ENCODE measurements at regions not wholly inside any gene's neighbourhood (a gene's known extent, or its start where the extent isn't known, plus 50 kb on each side); places are given as distances from the start of the nearest gene placed in this dataset.

DNA sequence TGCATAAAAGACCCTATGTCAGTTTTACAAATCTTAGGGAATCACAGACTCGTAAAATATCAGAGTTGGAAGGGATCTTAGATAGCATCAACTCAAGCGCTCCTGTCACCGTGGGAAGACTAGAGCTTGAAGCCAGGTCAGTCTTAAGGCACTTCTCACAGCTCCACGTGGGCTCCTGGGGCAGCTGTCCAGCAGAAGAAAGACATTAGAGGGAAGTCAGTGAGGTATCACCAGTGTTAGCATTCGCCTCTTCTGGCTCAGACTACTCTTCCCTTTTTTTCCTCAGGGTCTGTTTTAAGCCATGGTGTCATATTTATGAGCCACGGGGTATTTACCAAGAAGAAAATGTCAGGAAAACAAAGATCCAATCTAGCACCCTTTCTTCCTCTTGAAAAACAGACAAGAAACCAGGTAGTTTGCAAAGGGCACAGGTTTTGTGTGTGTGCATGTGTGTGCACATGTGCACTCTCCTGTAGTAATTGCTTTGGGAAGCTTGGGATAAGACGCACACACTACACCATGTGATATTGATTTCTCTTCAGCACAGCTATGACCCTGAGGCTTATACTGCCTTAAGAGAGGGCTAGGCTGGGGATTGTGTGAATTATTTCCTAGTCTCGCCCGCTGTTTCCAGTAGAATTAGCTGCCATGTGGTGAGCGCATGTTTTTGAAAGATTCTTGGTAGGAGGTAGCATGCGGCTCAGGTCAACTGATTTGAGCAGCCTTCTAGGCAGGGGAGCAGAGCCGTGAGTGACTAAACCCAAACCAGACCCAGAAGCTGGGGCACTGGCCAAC, 61.0 kb upstream of the ELAC2 start:
- Histone ChIP-seq H3K4me3 (no peak overlapping the region), H3K27ac (no peak overlapping the region), H3K9me3 (no peaks in the 10 kb centered on the region), H3K36me3 (no peaks in the 10 kb centered on the region), H3K4me1 (no peaks in the 10 kb centered on the region), H3K27me3 (no peaks in the 10 kb centered on the region)
- TF ChIP-seq, protein P1, sequence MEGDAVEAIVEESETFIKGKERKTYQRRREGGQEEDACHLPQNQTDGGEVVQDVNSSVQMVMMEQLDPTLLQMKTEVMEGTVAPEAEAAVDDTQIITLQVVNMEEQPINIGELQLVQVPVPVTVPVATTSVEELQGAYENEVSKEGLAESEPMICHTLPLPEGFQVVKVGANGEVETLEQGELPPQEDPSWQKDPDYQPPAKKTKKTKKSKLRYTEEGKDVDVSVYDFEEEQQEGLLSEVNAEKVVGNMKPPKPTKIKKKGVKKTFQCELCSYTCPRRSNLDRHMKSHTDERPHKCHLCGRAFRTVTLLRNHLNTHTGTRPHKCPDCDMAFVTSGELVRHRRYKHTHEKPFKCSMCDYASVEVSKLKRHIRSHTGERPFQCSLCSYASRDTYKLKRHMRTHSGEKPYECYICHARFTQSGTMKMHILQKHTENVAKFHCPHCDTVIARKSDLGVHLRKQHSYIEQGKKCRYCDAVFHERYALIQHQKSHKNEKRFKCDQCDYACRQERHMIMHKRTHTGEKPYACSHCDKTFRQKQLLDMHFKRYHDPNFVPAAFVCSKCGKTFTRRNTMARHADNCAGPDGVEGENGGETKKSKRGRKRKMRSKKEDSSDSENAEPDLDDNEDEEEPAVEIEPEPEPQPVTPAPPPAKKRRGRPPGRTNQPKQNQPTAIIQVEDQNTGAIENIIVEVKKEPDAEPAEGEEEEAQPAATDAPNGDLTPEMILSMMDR (IDR thresholded peaks at IDR 0.05) = no peak
- no peak for DNase-seq (ENCODE audit: low spot score)

DNA sequence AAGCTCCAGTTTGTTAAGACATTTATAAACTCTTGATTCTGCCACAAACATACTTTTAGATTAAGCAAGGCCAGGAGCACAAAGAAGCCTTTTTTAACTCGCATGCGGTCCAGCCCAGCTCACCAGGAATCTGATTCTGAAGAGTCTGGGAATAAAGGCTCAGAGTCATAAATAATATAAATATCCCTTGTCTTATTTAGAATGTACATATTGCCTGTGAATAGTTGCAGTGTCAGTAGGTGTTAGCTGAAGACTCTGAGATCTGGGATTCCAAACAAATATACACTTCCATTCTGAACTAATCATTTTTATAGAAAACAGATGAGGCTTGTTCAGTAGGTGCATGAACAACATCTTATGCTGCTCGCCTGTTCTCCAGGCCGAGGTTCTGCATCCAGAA, 59.1 kb upstream of the ELAC2 start:
- Histone ChIP-seq H3K4me1 (no peaks in the 10 kb centered on the region), H3K27ac (no peak overlapping the region), H3K27me3 (no peaks in the 10 kb centered on the region), H3K4me3 (no peak overlapping the region), H3K36me3 (no peaks in the 10 kb centered on the region), H3K9me3 (no peaks in the 10 kb centered on the region)
- TF ChIP-seq, protein P1 (IDR thresholded peaks at IDR 0.05) = no peak
- no peak for DNase-seq (ENCODE audit: low spot score)

DNA sequence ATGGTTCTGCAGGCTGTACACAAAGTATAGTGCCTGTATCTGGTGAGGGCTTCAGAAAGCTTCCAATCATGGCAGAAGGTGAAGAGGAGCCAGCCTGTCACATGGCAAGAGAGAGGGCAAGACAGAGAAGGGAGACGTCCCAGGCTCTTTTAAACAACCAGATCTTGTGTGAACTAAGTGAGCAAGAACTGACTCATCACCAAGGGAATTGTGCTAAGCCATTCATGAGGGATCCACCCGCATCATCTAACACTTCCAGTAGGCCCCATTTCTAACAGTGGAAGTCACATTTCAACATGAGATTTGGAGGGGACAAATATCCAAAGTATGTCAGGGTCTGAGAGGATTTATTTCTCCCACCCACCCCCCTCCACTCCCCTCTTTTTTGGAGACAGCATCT, 56.2 kb upstream of the ELAC2 start:
- TF ChIP-seq, protein P1 (IDR thresholded peaks at IDR 0.05) = no peak
- H3K27me3 ChIP-seq = no peaks in the 10 kb centered on the region
- DNase-seq (ENCODE audit: low spot score) = peak; percentile 59
- H3K27ac ChIP-seq = no peak overlapping the region
- H3K36me3 ChIP-seq = no peaks in the 10 kb centered on the region
- H3K4me1 ChIP-seq = no peaks in the 10 kb centered on the region
- no peaks in the 10 kb centered on the region for H3K9me3 ChIP-seq
- H3K4me3 ChIP-seq = no peak overlapping the region

DNA sequence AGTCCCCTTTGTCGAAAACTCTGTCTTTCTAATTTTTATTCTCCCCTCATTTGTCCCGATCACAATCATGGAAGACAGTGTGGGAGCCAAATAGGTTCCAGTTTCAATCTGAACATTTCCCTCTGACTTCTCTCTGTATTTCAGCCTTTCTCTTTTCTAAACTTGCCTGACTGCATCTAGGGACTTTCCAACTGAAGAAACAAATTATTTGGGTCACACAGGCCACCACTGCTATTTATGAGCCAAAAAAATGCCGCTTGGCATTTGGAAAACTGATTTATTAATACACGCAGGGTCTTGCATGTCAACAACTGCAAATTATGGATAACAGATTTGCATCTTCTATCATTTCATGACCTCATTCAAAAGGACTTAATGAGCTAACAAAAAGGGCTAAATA, 55.2 kb upstream of the ELAC2 start:
- H3K27ac ChIP-seq = peak overlapping the region in 1 of 2 donors; percentile 16
- TF ChIP-seq, protein P1 (IDR thresholded peaks at IDR 0.05) = no peak
- DNase-seq (ENCODE audit: low spot score) = no peak

DNA sequence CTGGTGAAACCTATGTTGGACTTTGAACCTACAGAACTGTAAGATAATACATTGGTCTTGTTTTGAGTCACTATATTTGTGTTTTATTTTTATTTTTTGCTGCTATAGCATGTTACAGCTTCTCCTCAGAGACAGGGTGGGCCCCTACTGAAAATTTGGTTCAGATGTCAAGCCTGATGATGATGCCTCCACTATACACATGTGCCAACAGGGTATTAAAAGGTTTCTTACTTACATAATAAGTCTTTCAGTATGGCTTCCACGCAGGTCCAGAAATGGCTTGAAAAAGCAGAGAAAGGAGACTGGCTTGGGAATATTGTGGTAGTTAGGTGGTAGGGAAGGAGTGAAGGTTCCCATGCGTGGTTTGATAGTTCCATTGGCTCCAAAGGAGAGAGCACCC, 52.9 kb upstream of the ELAC2 start:
- no peak overlapping the region for H3K27ac ChIP-seq
- no peak overlapping the region for H3K4me3 ChIP-seq
- H3K36me3 ChIP-seq = no peaks in the 10 kb centered on the region
- no peaks in the 10 kb centered on the region for H3K4me1 ChIP-seq
- no peak for DNase-seq (ENCODE audit: low spot score)
- no peaks in the 10 kb centered on the region for H3K27me3 ChIP-seq
- TF ChIP-seq, protein P1 (IDR thresholded peaks at IDR 0.05) = no peak
- H3K9me3 ChIP-seq = no peaks in the 10 kb centered on the region

More for the DNA sequence above, 55.2 kb upstream of the ELAC2 start:
- Histone ChIP-seq H3K9me3 (no peaks in the 10 kb centered on the region), H3K4me3 (no peak overlapping the region), H3K4me1 (no peaks in the 10 kb centered on the region), H3K36me3 (no peaks in the 10 kb centered on the region), H3K27me3 (no peaks in the 10 kb centered on the region)

All from right atrium auricular region (tissue), 2 donors.